ENCODE measurements at regions not wholly inside any gene's neighbourhood (a gene's known extent, or its start where the extent isn't known, plus 50 kb on each side); places are given as distances from the start of the nearest gene placed in this dataset.

- Histone ChIP-seq H3K4me1 (ENCODE audit: low read length) (no peaks in the 10 kb centered on the region), H3K4me3 (ENCODE audit: low read length) (no peak overlapping the region), H2AFZ (ENCODE audit: low read depth, low read length) (no peak overlapping the region), H3K9ac (ENCODE audit: low read length) (no peak overlapping the region), H3K9me3 (ENCODE audit: insufficient read depth, low read length) (no peaks in the 10 kb centered on the region), H3K27me3 (ENCODE audit: low read depth, low read length) (no peaks in the 10 kb centered on the region), H4K20me1 (ENCODE audit: insufficient read depth, low read length) (no peaks in the 10 kb centered on the region), H3K79me2 (ENCODE audit: low read length) (no peaks in the 10 kb centered on the region), H3K36me3 (replicated peaks; ENCODE audit: low read depth, low read length) (no peaks in the 10 kb centered on the region), H3K27ac (ENCODE audit: low read length) (no peak overlapping the region), H3K4me2 (ENCODE audit: low read length) (no peak overlapping the region)
- TF ChIP-seq EZH2phosphoT487 (IDR thresholded peaks at IDR 0.05; ENCODE audit: low read depth) (no peak), CTCF (IDR thresholded peaks at IDR 0.05; ENCODE audit: low read depth, low read length) (no peak)
Observed at GRCh38 chr10:128540128-128540762, 414.0 kb upstream of the MKI67 start.

- no peak overlapping the region for H2AFZ ChIP-seq (ENCODE audit: low read depth, low read length)
- no peak overlapping the region for H3K27ac ChIP-seq (ENCODE audit: low read length)
- no peaks in the 10 kb centered on the region for H3K27me3 ChIP-seq (ENCODE audit: low read depth, low read length)
- no peak overlapping the region for H3K9ac ChIP-seq (ENCODE audit: low read length)
- H3K36me3 ChIP-seq (replicated peaks; ENCODE audit: low read depth, low read length): no peaks in the 10 kb centered on the region
- no peaks in the 10 kb centered on the region for H3K4me1 ChIP-seq (ENCODE audit: low read length)
- H4K20me1 ChIP-seq (ENCODE audit: insufficient read depth, low read length): no peaks in the 10 kb centered on the region
- TF ChIP-seq EZH2phosphoT487 (IDR thresholded peaks at IDR 0.05; ENCODE audit: low read depth) (no peak), CTCF (IDR thresholded peaks at IDR 0.05; ENCODE audit: low read depth, low read length) (no peak)
- no peaks in the 10 kb centered on the region for H3K9me3 ChIP-seq (ENCODE audit: insufficient read depth, low read length)
- no peaks in the 10 kb centered on the region for H3K79me2 ChIP-seq (ENCODE audit: low read length)
- H3K4me3 ChIP-seq (ENCODE audit: low read length): no peak overlapping the region
- no peak overlapping the region for H3K4me2 ChIP-seq (ENCODE audit: low read length)
Observed at GRCh38 chr10:128540781-128541761, 414.8 kb upstream of the MKI67 start.

GRCh38 chr10:128541926-128542475 is 415.8 kb upstream of the MKI67 start:
- no peak overlapping the region for H3K9ac ChIP-seq (ENCODE audit: low read length)
- H3K4me3 ChIP-seq (ENCODE audit: low read length): no peak overlapping the region
- H3K27ac ChIP-seq (ENCODE audit: low read length): no peak overlapping the region
- no peaks in the 10 kb centered on the region for H4K20me1 ChIP-seq (ENCODE audit: insufficient read depth, low read length)
- H3K9me3 ChIP-seq (ENCODE audit: insufficient read depth, low read length): no peaks in the 10 kb centered on the region
- no peaks in the 10 kb centered on the region for H3K4me1 ChIP-seq (ENCODE audit: low read length)
- no peaks in the 10 kb centered on the region for H3K79me2 ChIP-seq (ENCODE audit: low read length)
- no peaks in the 10 kb centered on the region for H3K27me3 ChIP-seq (ENCODE audit: low read depth, low read length)
- no peaks in the 10 kb centered on the region for H3K36me3 ChIP-seq (replicated peaks; ENCODE audit: low read depth, low read length)
- H3K4me2 ChIP-seq (ENCODE audit: low read length): no peak overlapping the region
- no peak overlapping the region for H2AFZ ChIP-seq (ENCODE audit: low read depth, low read length)
- no peak for TF ChIP-seq EZH2phosphoT487 (IDR thresholded peaks at IDR 0.05; ENCODE audit: low read depth)
- TF ChIP-seq CTCF (IDR thresholded peaks at IDR 0.05; ENCODE audit: low read depth, low read length): no peak

- H2AFZ ChIP-seq (ENCODE audit: low read depth, low read length): no peak overlapping the region
- no peaks in the 10 kb centered on the region for H3K4me1 ChIP-seq (ENCODE audit: low read length)
- no peaks in the 10 kb centered on the region for H3K79me2 ChIP-seq (ENCODE audit: low read length)
- H3K4me3 ChIP-seq (ENCODE audit: low read length): no peak overlapping the region
- H3K27me3 ChIP-seq (ENCODE audit: low read depth, low read length): no peaks in the 10 kb centered on the region
- H3K27ac ChIP-seq (ENCODE audit: low read length): no peak overlapping the region
- no peak overlapping the region for H3K4me2 ChIP-seq (ENCODE audit: low read length)
- H3K9me3 ChIP-seq (ENCODE audit: insufficient read depth, low read length): no peaks in the 10 kb centered on the region
- TF ChIP-seq CTCF (IDR thresholded peaks at IDR 0.05; ENCODE audit: low read depth, low read length): no peak
- TF ChIP-seq EZH2phosphoT487 (IDR thresholded peaks at IDR 0.05; ENCODE audit: low read depth): no peak
- H4K20me1 ChIP-seq (ENCODE audit: insufficient read depth, low read length): no peaks in the 10 kb centered on the region
- H3K36me3 ChIP-seq (replicated peaks; ENCODE audit: low read depth, low read length): no peaks in the 10 kb centered on the region
- H3K9ac ChIP-seq (ENCODE audit: low read length): no peak overlapping the region
Observed at GRCh38 chr10:128542659-128543058, 416.4 kb upstream of the MKI67 start.

Data from OCI-LY3 (cell line).